Panc1 (cell line): ENCODE measurements at regions not wholly inside any gene's neighbourhood (a gene's known extent, or its start where the extent isn't known, plus 50 kb on each side); places are given as distances from the start of the nearest gene placed in this dataset.

Source experiments
- ATAC-seq: fragments of 200-7000 bp; cut with Tn5 transposase; 2 replicates; pipeline ENCODE4 v1.9.1; 2020; ENCODE audit warnings: mild to moderate bottlenecking, moderate library complexity
- BruUV-seq: library from RNA; stranded (reverse); fragments of 400-500 nt; replicated peaks from 2 replicates; lab custom pipeline; 2021; lab: Mats Ljungman, UMichigan
- CTCF ChIA-PET: fragments of 300-600 bp; sonication (Branson Sonifier 250); formaldehyde crosslinking; loops from one replicate; lab custom pipeline; 2022; ENCODE audit warnings: antibody characterized with exemption; lab: Charles Lee
- POLR2A ChIA-PET: fragments of 300-600 bp; sonication (Branson Sonifier 250); formaldehyde crosslinking; loops from one replicate; lab custom pipeline; 2022; ENCODE audit warnings: antibody characterized with exemption; lab: Charles Lee
- DNase-seq: peaks from one replicate; pipeline ENCODE4 v3.0.0-alpha.2; 2010; ENCODE audit warnings: low read depth, low spot score
- H3K27ac ChIP-seq: 2 replicates; pipeline ENCODE4 v1.5.1; 2011; ENCODE audit warnings: mild to moderate bottlenecking, low read length, inconsistent platforms
- H3K27me3 ChIP-seq: fragments of 200-500 bp; sonication (Bioruptor generic); 2 replicates; pipeline ENCODE4 v1.6.0; 2014; ENCODE audit warnings: low read length, inconsistent platforms; ENCODE audit not compliant: control insufficient read depth, insufficient read depth
- H3K36me3 ChIP-seq: fragments of 200-500 bp; sonication (Bioruptor generic); 2 replicates; pipeline ENCODE4 v1.5.1; 2014; ENCODE audit warnings: inconsistent platforms, mild to moderate bottlenecking, low read length, moderate library complexity; ENCODE audit not compliant: control insufficient read depth, insufficient read depth
- H3K4me1 ChIP-seq: 2 replicates; pipeline ENCODE4 v1.5.1; 2011; ENCODE audit warnings: inconsistent platforms, mild to moderate bottlenecking, low read length, moderate library complexity; ENCODE audit not compliant: control insufficient read depth, insufficient read depth
- H3K4me3 ChIP-seq, 2 experiments: 2 replicates each; pipeline ENCODE4 v1.5.1; 2011 to 2012; ENCODE audit warnings: low read depth in 2 of 2, low read length in 2 of 2, mild to moderate bottlenecking in 2 of 2, inconsistent platforms in 1 of 2, moderate library complexity in 1 of 2
- H3K9me3 ChIP-seq: fragments of 200-500 bp; sonication (Bioruptor generic); 2 replicates; pipeline ENCODE4 v1.5.1; 2014; ENCODE audit warnings: low read depth, mild to moderate bottlenecking, inconsistent platforms, low read length, moderate library complexity; ENCODE audit not compliant: control insufficient read depth, insufficient read depth
- POLR2AphosphoS5 ChIP-seq: IDR thresholded peaks from 2 replicates; pipeline ENCODE4 v1.6.1; 2012; ENCODE audit warnings: mild to moderate bottlenecking, low read depth, low read length, moderate library complexity
- SIN3A ChIP-seq: IDR thresholded peaks from 2 replicates; pipeline ENCODE4 v1.6.1; 2012; ENCODE audit warnings: low read depth, mild to moderate bottlenecking, low read length, moderate library complexity, borderline replicate concordance; ENCODE audit not compliant: insufficient read depth
- TCF7L2 ChIP-seq: IDR thresholded peaks from 2 replicates; pipeline ENCODE4 v1.6.1; 2011; ENCODE audit warnings: mild to moderate bottlenecking, low read depth, low read length, inconsistent platforms
- in situ Hi-C: cut with HindIII; loops from 2 replicates; pipeline ENCODE4 v1.10.0; 2016; ENCODE audit warnings: low sequenced_read_pairs, low pct_unique_long_range_greater_than_20kb
- intact Hi-C: fragments of 100-400 bp; cut with micrococcal nuclease; formaldehyde crosslinking; loops from one replicate; pipeline ENCODE4 v1.10.0; 2022; ENCODE audit not compliant: unreplicated experiment
- TF ChIP-seq, protein P1 (sequence below): fragments of 450-650 bp; IDR thresholded peaks from 2 replicates; pipeline ENCODE4 v1.5.1; 2017; ENCODE audit warnings: mild to moderate bottlenecking
- TF ChIP-seq, protein P2 (sequence below), 2 experiments: IDR thresholded peaks; 2 replicates each; pipeline ENCODE4 v1.6.1; 2011 to 2012; ENCODE audit warnings: low read depth in 2 of 2, control low read depth in 1 of 2, low read length in 1 of 2, mild to moderate bottlenecking in 1 of 2, moderate library complexity in 1 of 2; ENCODE audit not compliant: insufficient read depth in 1 of 2

DNA sequence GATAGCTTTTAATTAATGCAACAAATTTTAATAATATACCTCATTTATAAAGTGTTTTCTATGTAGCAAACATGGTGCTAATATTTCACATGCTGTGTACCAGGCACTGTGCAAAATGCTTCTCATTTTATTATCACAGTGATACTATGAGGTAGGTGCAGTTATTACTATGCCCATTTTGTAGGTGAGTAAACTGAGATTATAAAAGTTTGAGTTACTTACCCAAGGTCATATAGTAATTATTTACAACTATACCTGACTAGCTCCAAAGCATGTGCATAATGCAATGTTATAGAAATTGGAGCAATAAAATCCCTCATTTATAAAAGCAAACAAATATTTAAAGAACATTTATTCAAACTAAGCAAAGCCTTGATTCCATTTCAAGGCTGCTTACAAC is 54.5 kb upstream of the DCBLD2 start:
- ChIA-PET CTCF (no interaction called here), POLR2A (no interaction called here)
- H3K4me1 ChIP-seq, result no peaks in the 10 kb centered on the region
- ATAC-seq (no peak), DNase-seq (no peak)
- intact Hi-C loops, result no loop called here
- no peaks in the 10 kb centered on the region for H3K9me3 ChIP-seq
- no TSS peak for BruUV-seq
- H3K27me3 ChIP-seq, result no peaks in the 10 kb centered on the region
- TF ChIP-seq TCF7L2 (no peak), POLR2AphosphoS5 (no peak)
- TF ChIP-seq, protein P1, sequence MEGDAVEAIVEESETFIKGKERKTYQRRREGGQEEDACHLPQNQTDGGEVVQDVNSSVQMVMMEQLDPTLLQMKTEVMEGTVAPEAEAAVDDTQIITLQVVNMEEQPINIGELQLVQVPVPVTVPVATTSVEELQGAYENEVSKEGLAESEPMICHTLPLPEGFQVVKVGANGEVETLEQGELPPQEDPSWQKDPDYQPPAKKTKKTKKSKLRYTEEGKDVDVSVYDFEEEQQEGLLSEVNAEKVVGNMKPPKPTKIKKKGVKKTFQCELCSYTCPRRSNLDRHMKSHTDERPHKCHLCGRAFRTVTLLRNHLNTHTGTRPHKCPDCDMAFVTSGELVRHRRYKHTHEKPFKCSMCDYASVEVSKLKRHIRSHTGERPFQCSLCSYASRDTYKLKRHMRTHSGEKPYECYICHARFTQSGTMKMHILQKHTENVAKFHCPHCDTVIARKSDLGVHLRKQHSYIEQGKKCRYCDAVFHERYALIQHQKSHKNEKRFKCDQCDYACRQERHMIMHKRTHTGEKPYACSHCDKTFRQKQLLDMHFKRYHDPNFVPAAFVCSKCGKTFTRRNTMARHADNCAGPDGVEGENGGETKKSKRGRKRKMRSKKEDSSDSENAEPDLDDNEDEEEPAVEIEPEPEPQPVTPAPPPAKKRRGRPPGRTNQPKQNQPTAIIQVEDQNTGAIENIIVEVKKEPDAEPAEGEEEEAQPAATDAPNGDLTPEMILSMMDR, result no peak
- H3K4me3 ChIP-seq, result no peak overlapping the region
- no peak overlapping the region for H3K27ac ChIP-seq
- in situ Hi-C loops, result no loop called here
- no peaks in the 10 kb centered on the region for H3K36me3 ChIP-seq

DNA sequence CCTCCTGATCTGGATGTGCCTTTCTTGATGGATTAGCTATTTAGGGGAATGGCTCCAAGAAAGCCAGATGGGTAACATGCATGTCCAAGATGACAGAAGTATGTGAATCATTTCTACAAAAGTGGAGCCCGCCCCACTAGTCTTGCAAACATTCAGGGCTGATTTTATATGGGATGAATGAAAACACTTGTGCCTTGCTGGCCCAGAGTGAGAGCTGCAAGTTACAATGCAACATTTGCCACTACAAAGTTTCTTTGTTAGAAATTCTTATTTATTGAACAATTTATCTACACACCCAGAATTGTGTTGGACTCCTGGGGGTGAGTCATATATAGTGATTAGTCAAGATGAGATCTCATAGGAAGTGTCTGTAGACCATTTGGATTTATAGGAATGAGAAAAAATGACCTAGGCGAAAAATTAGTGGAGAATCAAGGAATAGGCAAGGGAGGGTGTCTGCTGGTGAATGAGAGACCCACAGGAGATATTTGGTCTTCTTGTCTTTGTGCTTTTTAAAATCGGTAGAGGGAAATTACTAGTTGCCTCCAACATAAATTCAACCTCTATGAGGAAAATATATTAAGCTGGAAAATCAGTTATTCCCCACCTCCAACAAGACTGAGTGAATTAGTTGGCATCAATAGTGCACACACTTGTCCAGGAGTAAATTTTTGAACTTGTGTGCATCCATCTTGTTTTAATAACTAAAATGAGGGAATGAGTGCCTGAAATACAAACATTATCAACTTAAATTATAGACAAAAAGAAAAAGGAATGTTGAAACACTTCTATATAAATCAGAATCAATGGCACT is 53.5 kb upstream of the DCBLD2 start:
- H3K4me3 ChIP-seq, result no peak overlapping the region
- in situ Hi-C loops, result no loop called here
- H3K36me3 ChIP-seq, result no peaks in the 10 kb centered on the region
- BruUV-seq, result no TSS peak
- H3K4me1 ChIP-seq, result no peaks in the 10 kb centered on the region
- H3K27ac ChIP-seq, result no peak overlapping the region
- TF ChIP-seq SIN3A (no peak), POLR2AphosphoS5 (no peak), TCF7L2 (no peak)
- TF ChIP-seq, protein P1, result no peak
- TF ChIP-seq, protein P2, sequence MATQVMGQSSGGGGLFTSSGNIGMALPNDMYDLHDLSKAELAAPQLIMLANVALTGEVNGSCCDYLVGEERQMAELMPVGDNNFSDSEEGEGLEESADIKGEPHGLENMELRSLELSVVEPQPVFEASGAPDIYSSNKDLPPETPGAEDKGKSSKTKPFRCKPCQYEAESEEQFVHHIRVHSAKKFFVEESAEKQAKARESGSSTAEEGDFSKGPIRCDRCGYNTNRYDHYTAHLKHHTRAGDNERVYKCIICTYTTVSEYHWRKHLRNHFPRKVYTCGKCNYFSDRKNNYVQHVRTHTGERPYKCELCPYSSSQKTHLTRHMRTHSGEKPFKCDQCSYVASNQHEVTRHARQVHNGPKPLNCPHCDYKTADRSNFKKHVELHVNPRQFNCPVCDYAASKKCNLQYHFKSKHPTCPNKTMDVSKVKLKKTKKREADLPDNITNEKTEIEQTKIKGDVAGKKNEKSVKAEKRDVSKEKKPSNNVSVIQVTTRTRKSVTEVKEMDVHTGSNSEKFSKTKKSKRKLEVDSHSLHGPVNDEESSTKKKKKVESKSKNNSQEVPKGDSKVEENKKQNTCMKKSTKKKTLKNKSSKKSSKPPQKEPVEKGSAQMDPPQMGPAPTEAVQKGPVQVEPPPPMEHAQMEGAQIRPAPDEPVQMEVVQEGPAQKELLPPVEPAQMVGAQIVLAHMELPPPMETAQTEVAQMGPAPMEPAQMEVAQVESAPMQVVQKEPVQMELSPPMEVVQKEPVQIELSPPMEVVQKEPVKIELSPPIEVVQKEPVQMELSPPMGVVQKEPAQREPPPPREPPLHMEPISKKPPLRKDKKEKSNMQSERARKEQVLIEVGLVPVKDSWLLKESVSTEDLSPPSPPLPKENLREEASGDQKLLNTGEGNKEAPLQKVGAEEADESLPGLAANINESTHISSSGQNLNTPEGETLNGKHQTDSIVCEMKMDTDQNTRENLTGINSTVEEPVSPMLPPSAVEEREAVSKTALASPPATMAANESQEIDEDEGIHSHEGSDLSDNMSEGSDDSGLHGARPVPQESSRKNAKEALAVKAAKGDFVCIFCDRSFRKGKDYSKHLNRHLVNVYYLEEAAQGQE (IDR thresholded peaks at IDR 0.05; ENCODE audit: insufficient read depth in 1 of 2, low read depth in 2 of 2, low read length in 1 of 2), result no peak
- H3K9me3 ChIP-seq, result no peaks in the 10 kb centered on the region
- no peak for ATAC-seq
- ChIA-PET CTCF (no interaction called here), POLR2A (no interaction called here)
- no peak for DNase-seq
- intact Hi-C loops, result no loop called here
- H3K27me3 ChIP-seq, result no peaks in the 10 kb centered on the region
